ENCODE measurements at regions not wholly inside any gene's neighbourhood (a gene's known extent, or its start where the extent isn't known, plus 50 kb on each side); places are given as distances from the start of the nearest gene placed in this dataset.

DNA sequence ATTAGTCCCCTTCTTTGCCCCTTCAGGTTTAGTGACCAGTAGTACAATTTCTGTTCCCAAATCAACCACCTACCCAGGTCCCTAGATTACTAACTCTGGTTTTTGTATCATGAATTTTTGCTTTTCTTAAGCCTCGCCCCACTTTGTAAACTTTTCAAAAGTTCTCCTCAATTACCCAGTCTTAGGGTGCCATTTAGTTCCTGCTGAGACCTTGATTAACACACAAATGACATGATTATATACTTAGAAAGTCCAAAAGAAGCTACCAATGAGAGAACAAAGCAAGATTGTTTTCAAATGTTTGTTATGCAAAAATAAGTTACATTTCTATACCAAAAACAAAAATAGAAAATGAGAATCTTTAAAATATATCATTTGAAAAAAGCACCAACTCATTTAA, 594.4 kb downstream of the SQOR start:
- no peak for TF ChIP-seq CTCF (conservative IDR thresholded peaks at IDR 0.05)
- Mint-ChIP-seq H3K4me1 (peaks cover 15 to 16% of the 10 kb centered on the region in 2 experiments), H3K27ac (peak overlapping the region in 1 of 3 experiments; percentile 28; a peak in 1 of 7 replicates), H3K27me3 (ENCODE audit: low read depth) (peaks cover 55% of the 10 kb centered on the region), H3K4me3 (no peak overlapping the region; a peak in 1 of 5 replicates), H3K36me3 (ENCODE audit: insufficient read depth in 1 of 3, low read depth in 3 of 3) (no peaks in the 10 kb centered on the region), H3K9me3 (peaks cover 4 to 9% of the 10 kb centered on the region in 2 experiments; a peak in 4 of 5 replicates)
- Histone ChIP-seq H4K91ac (ENCODE audit: insufficient read length, low read depth, low read length) (no peak overlapping the region), H2AFZ (ENCODE audit: low read length) (no peak overlapping the region), H2BK20ac (ENCODE audit: low read depth, low read length, poor library complexity, severe bottlenecking) (no peak overlapping the region), H3K23me2 (ENCODE audit: insufficient read length, low read depth, low read length, poor library complexity, severe bottlenecking) (no peaks in the 10 kb centered on the region), H3K4ac (ENCODE audit: low read depth, low read length) (no peak overlapping the region), H3K9ac (ENCODE audit: extremely low read depth, insufficient read length, low read length) (no peak overlapping the region), H3K79me2 (ENCODE audit: insufficient read depth, low read length) (no peaks in the 10 kb centered on the region), H3K14ac (ENCODE audit: insufficient read depth, low read length) (no peak overlapping the region), H4K5ac (ENCODE audit: insufficient read length, low read depth, low read length) (no peak overlapping the region), H4K8ac (replicated peaks; ENCODE audit: insufficient read length, low read depth, low read length) (no peak overlapping the region), H2BK15ac (ENCODE audit: low read depth, low read length) (no peak overlapping the region), H3K18ac (ENCODE audit: insufficient read length, low read depth, low read length) (no peak overlapping the region), H3K4me1 (ENCODE audit: insufficient read depth, low read length) (no peaks in the 10 kb centered on the region), H3K4me2 (ENCODE audit: insufficient read depth, insufficient read length, low read length) (no peak overlapping the region), H3T11ph (ENCODE audit: low read length) (no peak overlapping the region), H2BK5ac (ENCODE audit: insufficient read length, low read length) (no peak overlapping the region), H3K56ac (ENCODE audit: insufficient read length, low read depth, low read length) (no peak overlapping the region), H3K9me3 (ENCODE audit: control insufficient read depth, low read depth, low read length) (no peaks in the 10 kb centered on the region), H3K27me3 (ENCODE audit: insufficient read depth, low read length) (peaks cover 5% of the 10 kb centered on the region; the same call in 1 of the 2 replicates), H3K79me1 (ENCODE audit: insufficient read depth, low read depth, low read length, poor library complexity, severe bottlenecking) (no peaks in the 10 kb centered on the region), H2BK120ac (ENCODE audit: low read depth, low read length, poor library complexity, severe bottlenecking) (no peak overlapping the region), H2AK5ac (ENCODE audit: insufficient read length, low read length) (no peak overlapping the region), H3K23ac (ENCODE audit: insufficient read length, low read depth, low read length) (no peak overlapping the region), H3K27ac (ENCODE audit: insufficient read length, low read depth, low read length) (no peak overlapping the region), H2BK12ac (ENCODE audit: insufficient read length, low read depth, low read length) (no peak overlapping the region), H4K20me1 (ENCODE audit: control insufficient read depth, insufficient read depth, insufficient read length) (no peaks in the 10 kb centered on the region)
- WGBS (ENCODE audit: extremely low coverage, insufficient read length, low lambda C conversion rate): no CpG with 5 or more reads among the region's 1 CpG
- DNase-seq: no peak

All from H9 (cell line).